ENCODE measurements at regions not wholly inside any gene's neighbourhood (a gene's known extent, or its start where the extent isn't known, plus 50 kb on each side); places are given as distances from the start of the nearest gene placed in this dataset.

GRCh38 chr4:11698846-11699590 lies 270.3 kb upstream of the HS3ST1 start:
- Histone ChIP-seq H3K4me1 (no peaks in the 10 kb centered on the region), H3K4me3 (no peak overlapping the region), H3K27ac (no peak overlapping the region), H3K9me3 (no peaks in the 10 kb centered on the region), H3K36me3 (no peaks in the 10 kb centered on the region), H3K27me3 (no peaks in the 10 kb centered on the region)
- in situ Hi-C loops (cut with MboI; ENCODE audit: low sequenced_read_pairs in 4 of 4) (no loop called here), intact Hi-C loops (cut with DNase I; ENCODE audit: low total_unique reads) (no loop called here)
- DNase-seq: no peak
- no peak for TF ChIP-seq POLR2A (IDR thresholded peaks at IDR 0.05)
- TF ChIP-seq CTCF (IDR thresholded peaks at IDR 0.05 in 4 of 5, conservative IDR thresholded peaks at IDR 0.05 in 1 of 5): no peak
- ATAC-seq: no peak

GRCh38 chr4:11698033-11698432 lies 269.3 kb upstream of the HS3ST1 start:
- no peak for DNase-seq
- no peak overlapping the region for H3K27ac ChIP-seq

DNA sequence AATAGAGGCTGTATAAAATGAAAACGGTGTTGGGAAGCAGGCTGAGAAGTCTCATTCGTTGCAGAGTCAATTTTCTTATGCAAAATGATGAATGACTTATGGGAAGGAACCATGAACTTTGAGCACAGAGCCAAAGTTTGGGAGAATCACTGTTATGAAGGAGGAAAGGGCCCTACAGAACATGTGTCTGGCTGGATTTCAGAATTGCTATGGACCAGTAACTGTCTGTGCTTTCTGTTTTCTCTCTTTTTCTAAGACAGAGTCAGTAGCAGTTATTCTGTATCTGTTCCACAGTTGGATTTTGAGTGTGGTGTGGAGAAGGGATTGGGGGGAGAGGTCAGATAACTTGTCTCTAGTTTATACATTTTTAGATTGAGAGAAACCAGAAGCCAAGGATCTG lies 265.0 kb upstream of the HS3ST1 start:
- Histone ChIP-seq H3K36me3 (no peaks in the 10 kb centered on the region), H3K4me3 (no peak overlapping the region), H3K27me3 (no peaks in the 10 kb centered on the region), H3K9me3 (no peaks in the 10 kb centered on the region), H3K4me1 (no peaks in the 10 kb centered on the region), H3K27ac (no peak overlapping the region)
- ATAC-seq: no peak
- intact Hi-C loops (cut with DNase I; ENCODE audit: low total_unique reads) (no loop called here), in situ Hi-C loops (cut with MboI; ENCODE audit: low sequenced_read_pairs in 4 of 4) (no loop called here)
- no peak for DNase-seq
- no peak for TF ChIP-seq POLR2A (IDR thresholded peaks at IDR 0.05)
- no peak for TF ChIP-seq CTCF (IDR thresholded peaks at IDR 0.05 in 4 of 5, conservative IDR thresholded peaks at IDR 0.05 in 1 of 5)

More at GRCh38 chr4:11698033-11698432, 269.3 kb upstream of the HS3ST1 start:
- H3K27me3 ChIP-seq: no peaks in the 10 kb centered on the region
- no peaks in the 10 kb centered on the region for H3K9me3 ChIP-seq
- TF ChIP-seq CTCF (IDR thresholded peaks at IDR 0.05 in 4 of 5, conservative IDR thresholded peaks at IDR 0.05 in 1 of 5) (no peak), POLR2A (IDR thresholded peaks at IDR 0.05) (no peak)
- ATAC-seq: no peak
- H3K4me3 ChIP-seq: no peak overlapping the region
- in situ Hi-C loops (cut with MboI; ENCODE audit: low sequenced_read_pairs in 4 of 4): no loop called here
- intact Hi-C loops (cut with DNase I; ENCODE audit: low total_unique reads): no loop called here
- H3K36me3 ChIP-seq: no peaks in the 10 kb centered on the region
- H3K4me1 ChIP-seq: no peaks in the 10 kb centered on the region

DNA sequence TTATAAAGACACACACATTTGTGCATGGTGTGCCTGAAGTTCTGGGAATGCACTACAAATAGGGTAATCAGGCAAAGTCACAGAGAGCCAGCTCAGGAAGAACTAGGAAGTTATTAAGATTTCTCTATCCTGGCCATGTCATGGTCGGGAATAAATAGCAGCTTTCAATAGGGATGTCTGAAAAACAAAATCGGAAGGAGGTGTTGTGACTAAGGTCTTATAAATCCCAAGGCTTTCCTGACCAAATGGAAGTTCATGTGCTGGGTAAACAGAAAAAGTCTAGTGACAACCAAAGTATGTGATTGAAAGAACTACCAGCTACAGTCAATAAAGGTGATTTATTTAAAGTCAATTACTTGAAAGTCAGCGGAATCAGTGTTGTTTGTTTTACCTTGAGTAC lies 262.5 kb upstream of the HS3ST1 start:
- Histone ChIP-seq H3K27ac (no peak overlapping the region), H3K4me3 (no peak overlapping the region), H3K27me3 (no peaks in the 10 kb centered on the region), H3K36me3 (no peaks in the 10 kb centered on the region), H3K4me1 (no peaks in the 10 kb centered on the region), H3K9me3 (no peaks in the 10 kb centered on the region)
- no peak for TF ChIP-seq CTCF (IDR thresholded peaks at IDR 0.05 in 4 of 5, conservative IDR thresholded peaks at IDR 0.05 in 1 of 5)
- TF ChIP-seq POLR2A (IDR thresholded peaks at IDR 0.05): no peak
- ATAC-seq (no peak), DNase-seq (no peak)
- in situ Hi-C loops (cut with MboI; ENCODE audit: low sequenced_read_pairs in 4 of 4): no loop called here
- intact Hi-C loops (cut with DNase I; ENCODE audit: low total_unique reads): no loop called here

- DNase-seq (no peak), ATAC-seq (no peak)
- no peak for TF ChIP-seq POLR2A (IDR thresholded peaks at IDR 0.05)
- no peak for TF ChIP-seq CTCF (IDR thresholded peaks at IDR 0.05 in 4 of 5, conservative IDR thresholded peaks at IDR 0.05 in 1 of 5)
- H3K4me3 ChIP-seq: no peak overlapping the region
- in situ Hi-C loops (cut with MboI; ENCODE audit: low sequenced_read_pairs in 4 of 4): no loop called here
- no peak overlapping the region for H3K27ac ChIP-seq
- no peaks in the 10 kb centered on the region for H3K36me3 ChIP-seq
- H3K9me3 ChIP-seq: no peaks in the 10 kb centered on the region
- no peaks in the 10 kb centered on the region for H3K4me1 ChIP-seq
- H3K27me3 ChIP-seq: no peaks in the 10 kb centered on the region
- intact Hi-C loops (cut with DNase I; ENCODE audit: low total_unique reads): no loop called here
These were observed 259.0 kb upstream of the HS3ST1 start for GRCh38 chr4:11687727-11688126.
